ENCODE measurements at regions not wholly inside any gene's neighbourhood (a gene's known extent, or its start where the extent isn't known, plus 50 kb on each side); places are given as distances from the start of the nearest gene placed in this dataset.

DNA sequence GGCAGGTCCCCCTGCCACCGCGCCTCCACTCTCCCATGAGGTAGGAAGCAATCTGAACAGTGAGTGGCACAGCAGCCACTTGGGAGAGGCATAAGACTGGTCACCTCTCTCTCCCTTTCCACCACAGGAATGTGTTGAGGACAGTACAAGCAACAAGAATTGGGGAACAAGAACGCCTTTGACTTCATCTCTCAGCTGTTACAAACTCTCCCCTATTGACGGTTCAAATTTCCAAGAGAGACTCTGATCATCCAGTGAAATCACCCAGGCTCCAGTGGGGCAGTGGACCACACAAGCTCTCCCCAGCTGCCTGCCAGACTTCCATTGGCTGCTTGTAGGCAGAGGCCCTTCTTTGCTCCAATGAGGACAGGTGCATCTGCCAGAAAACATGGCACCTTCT lies 249.9 kb upstream of the JUN start:
- TF ChIP-seq, protein P1, sequence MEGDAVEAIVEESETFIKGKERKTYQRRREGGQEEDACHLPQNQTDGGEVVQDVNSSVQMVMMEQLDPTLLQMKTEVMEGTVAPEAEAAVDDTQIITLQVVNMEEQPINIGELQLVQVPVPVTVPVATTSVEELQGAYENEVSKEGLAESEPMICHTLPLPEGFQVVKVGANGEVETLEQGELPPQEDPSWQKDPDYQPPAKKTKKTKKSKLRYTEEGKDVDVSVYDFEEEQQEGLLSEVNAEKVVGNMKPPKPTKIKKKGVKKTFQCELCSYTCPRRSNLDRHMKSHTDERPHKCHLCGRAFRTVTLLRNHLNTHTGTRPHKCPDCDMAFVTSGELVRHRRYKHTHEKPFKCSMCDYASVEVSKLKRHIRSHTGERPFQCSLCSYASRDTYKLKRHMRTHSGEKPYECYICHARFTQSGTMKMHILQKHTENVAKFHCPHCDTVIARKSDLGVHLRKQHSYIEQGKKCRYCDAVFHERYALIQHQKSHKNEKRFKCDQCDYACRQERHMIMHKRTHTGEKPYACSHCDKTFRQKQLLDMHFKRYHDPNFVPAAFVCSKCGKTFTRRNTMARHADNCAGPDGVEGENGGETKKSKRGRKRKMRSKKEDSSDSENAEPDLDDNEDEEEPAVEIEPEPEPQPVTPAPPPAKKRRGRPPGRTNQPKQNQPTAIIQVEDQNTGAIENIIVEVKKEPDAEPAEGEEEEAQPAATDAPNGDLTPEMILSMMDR (IDR thresholded peaks at IDR 0.05; ENCODE audit: extremely low read depth, insufficient read depth, missing control alignments), result no peak

DNA sequence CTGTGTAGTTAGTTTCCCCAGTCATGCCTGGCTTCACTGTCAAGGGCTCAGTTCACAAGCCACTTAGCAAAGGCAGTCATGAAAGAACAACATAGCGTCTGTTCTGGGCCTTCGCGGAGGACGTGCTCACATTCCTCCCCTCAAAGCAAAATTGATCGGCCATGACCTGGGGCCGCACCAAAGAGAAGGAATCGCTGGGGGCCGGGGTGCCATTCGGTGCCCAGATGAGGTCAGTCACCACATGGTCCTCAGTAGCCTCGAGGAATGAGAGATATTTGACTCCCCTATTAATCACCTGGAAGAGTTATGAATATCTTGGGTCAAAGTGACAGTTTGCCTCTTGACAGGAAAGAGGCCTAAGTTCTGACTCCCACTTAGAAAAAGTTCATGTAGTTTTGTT lies 251.1 kb upstream of the JUN start:
- TF ChIP-seq, protein P1 (IDR thresholded peaks at IDR 0.05; ENCODE audit: extremely low read depth, insufficient read depth, missing control alignments), result no peak
- DNase-seq (ENCODE audit: low spot score), result no peak
- in situ Hi-C loops (cut with MboI; ENCODE audit: low pct_unique_long_range_greater_than_20kb, low sequenced_read_pairs, unreplicated experiment), result no loop called here

More for the DNA sequence above, 249.9 kb upstream of the JUN start:
- no peak for DNase-seq (ENCODE audit: low spot score)
- in situ Hi-C loops (cut with MboI; ENCODE audit: low pct_unique_long_range_greater_than_20kb, low sequenced_read_pairs, unreplicated experiment), result no loop called here

DNA sequence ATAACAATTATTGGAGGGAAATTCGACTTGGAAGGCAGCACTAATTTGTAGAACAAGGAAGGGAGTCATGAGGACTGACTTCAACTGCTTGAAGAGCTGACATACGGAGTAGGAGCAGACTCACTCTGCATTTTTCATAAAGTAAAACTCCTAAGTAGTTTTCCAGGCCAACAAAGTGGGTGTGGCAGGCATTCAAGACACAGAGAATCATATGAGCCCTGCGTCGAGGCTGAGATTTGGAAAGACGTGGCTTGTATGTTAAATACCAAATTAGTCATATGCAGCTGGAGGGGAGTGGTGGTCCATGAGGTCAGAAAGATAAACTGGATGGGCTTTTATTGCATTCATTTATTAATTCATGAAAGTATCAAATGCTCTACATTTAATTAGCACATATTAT lies 255.7 kb upstream of the JUN start:
- in situ Hi-C loops (cut with MboI; ENCODE audit: low pct_unique_long_range_greater_than_20kb, low sequenced_read_pairs, unreplicated experiment), result no loop called here
- DNase-seq (ENCODE audit: low spot score), result no peak
- TF ChIP-seq, protein P1 (IDR thresholded peaks at IDR 0.05; ENCODE audit: extremely low read depth, insufficient read depth, missing control alignments), result no peak

DNA sequence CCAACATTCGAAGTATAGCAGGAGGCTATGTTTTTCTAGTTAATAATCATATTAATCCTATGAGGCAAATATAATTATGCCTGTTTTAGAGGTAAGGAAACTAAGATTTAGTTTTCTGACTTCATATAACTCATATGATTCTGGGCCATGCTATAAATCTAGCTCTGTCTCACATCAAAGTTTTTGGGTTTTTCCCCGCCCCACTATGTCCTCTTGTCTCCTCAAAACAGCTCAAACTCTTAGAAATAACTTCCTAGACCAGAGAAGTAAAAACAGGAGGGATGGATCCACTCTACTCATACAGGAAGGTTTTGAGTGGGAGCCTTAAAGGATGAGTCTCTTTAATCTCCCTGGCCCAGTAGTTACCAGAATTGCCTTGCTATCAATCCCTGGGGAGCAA lies 256.4 kb upstream of the FGGY start:
- TF ChIP-seq, protein P1 (IDR thresholded peaks at IDR 0.05; ENCODE audit: extremely low read depth, insufficient read depth, missing control alignments), result no peak
- in situ Hi-C loops (cut with MboI; ENCODE audit: low pct_unique_long_range_greater_than_20kb, low sequenced_read_pairs, unreplicated experiment), result no loop called here
- DNase-seq (ENCODE audit: low spot score), result no peak

DNA sequence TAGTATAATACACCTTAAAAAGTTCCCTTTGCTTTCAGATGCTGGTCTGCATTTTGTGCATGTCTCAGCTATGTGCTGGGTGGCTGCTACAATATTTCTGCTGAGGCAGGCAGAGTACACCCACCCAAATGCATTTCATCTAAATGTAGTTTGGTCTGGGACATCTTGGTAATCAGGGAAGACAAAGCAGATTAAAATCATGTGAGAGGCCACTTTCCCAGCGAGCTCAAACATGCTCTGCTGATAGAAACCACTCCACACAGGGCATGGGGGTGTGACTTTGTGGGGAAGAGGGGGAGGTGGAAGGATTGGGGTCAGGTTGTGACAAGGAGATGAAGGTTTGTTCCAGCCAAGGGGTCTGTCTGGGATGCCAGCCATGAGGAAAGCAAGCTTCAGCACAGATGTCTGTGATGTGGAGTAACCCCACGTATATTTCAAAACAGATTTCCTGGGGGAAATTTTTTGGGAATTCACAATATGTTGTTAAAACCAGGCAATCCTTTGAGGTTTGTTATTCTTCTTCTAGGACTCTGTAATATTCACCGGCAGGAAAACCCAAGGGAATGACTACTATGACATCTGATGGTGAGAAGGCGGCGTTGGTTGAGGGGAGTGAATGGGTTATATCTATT lies 255.1 kb upstream of the FGGY start:
- TF ChIP-seq, protein P1 (IDR thresholded peaks at IDR 0.05; ENCODE audit: extremely low read depth, insufficient read depth, missing control alignments), result no peak
- no peak for DNase-seq (ENCODE audit: low spot score)
- in situ Hi-C loops (cut with MboI; ENCODE audit: low pct_unique_long_range_greater_than_20kb, low sequenced_read_pairs, unreplicated experiment), result no loop called here

DNA sequence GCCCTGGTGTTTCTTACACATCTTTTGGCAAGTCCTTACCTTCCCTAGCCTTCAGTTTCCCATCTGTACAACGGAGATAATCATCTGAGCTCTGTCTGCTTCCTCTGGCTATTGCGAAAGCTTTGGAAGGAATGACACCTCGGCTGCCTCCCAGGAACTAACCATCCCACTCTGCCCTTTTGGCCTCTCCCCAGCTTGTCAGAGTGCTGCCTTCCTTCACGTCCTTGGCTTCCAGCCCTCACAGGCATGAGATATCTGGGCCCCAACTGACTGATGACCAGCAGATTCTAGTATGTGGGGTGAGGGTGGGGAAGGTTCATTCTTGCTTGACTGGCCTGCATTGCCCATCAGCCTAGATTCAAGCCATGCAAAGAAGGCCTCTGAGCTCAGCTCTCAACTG lies 253.1 kb upstream of the FGGY start:
- no peak for DNase-seq (ENCODE audit: low spot score)
- TF ChIP-seq, protein P1 (IDR thresholded peaks at IDR 0.05; ENCODE audit: extremely low read depth, insufficient read depth, missing control alignments), result no peak
- in situ Hi-C loops (cut with MboI; ENCODE audit: low pct_unique_long_range_greater_than_20kb, low sequenced_read_pairs, unreplicated experiment), result no loop called here
